ENCODE measurements at regions not wholly inside any gene's neighbourhood (a gene's known extent, or its start where the extent isn't known, plus 50 kb on each side); places are given as distances from the start of the nearest gene placed in this dataset.

GRCh38 chr13:79937311-79937710 lies 403.6 kb downstream of the SPRY2 start:
- no peak overlapping the region for H3K27ac Mint-ChIP-seq
- TF ChIP-seq CTCF (IDR thresholded peaks at IDR 0.05), result no peak
- peaks cover 0 to 4% of the 10 kb centered on the region in 2 experiments for H3K9me3 ChIP-seq (ENCODE audit: control insufficient read depth in 1 of 2, insufficient read depth in 1 of 2, low read length in 2 of 2)
- ChIA-PET CTCF (interaction anchor here (0.7 kb wide), 1 partner anchor 25 kb away, joined by 3 read pairs; no protein-coding TSS in a partner anchor), POLR2A (no interaction called here)
- H3K4me1 ChIP-seq (ENCODE audit: insufficient read depth, low read length), result no peaks in the 10 kb centered on the region
- DNase-seq (no peak), ATAC-seq (ENCODE audit: poor library complexity) (no peak)
- H3K4me3 Mint-ChIP-seq, result no peak overlapping the region
- no peaks in the 10 kb centered on the region for H3K27me3 Mint-ChIP-seq
- H3K27me3 ChIP-seq (ENCODE audit: control insufficient read depth in 1 of 2, insufficient read depth in 2 of 2, low read length in 2 of 2), result no peaks in the 10 kb centered on the region
- H3K27ac ChIP-seq (ENCODE audit: low read depth in 1 of 2, low read length in 2 of 2), result no peak overlapping the region
- no peaks in the 10 kb centered on the region for H3K36me3 ChIP-seq (ENCODE audit: insufficient read depth, low read length)
- no peaks in the 10 kb centered on the region for H3K9me3 Mint-ChIP-seq
- intact Hi-C loops (cut with DNase I, micrococcal nuclease), result no loop called here
- no peaks in the 10 kb centered on the region for H3K4me1 Mint-ChIP-seq (ENCODE audit: low read depth)
- H3K36me3 Mint-ChIP-seq (ENCODE audit: low read depth), result no peaks in the 10 kb centered on the region
- no peak overlapping the region for H3K4me3 ChIP-seq (ENCODE audit: low read length)

- TF ChIP-seq CTCF (IDR thresholded peaks at IDR 0.05), result no peak
- CTCF ChIA-PET, result interaction anchor here (0.6 to 0.7 kb wide), 2 partner anchors 12 to 25 kb away, joined by 3 read pairs; no protein-coding TSS in a partner anchor
- intact Hi-C loops (cut with DNase I, micrococcal nuclease), result no loop called here
- POLR2A ChIA-PET, result no interaction called here
- no peaks in the 10 kb centered on the region for H3K27me3 Mint-ChIP-seq
- H3K4me3 Mint-ChIP-seq, result no peak overlapping the region
- ATAC-seq (ENCODE audit: poor library complexity) (no peak), DNase-seq (no peak)
- Histone ChIP-seq H3K4me3 (ENCODE audit: low read length) (no peak overlapping the region), H3K4me1 (ENCODE audit: insufficient read depth, low read length) (no peaks in the 10 kb centered on the region), H3K9me3 (ENCODE audit: control insufficient read depth in 1 of 2, insufficient read depth in 1 of 2, low read length in 2 of 2) (peaks cover 0 to 4% of the 10 kb centered on the region in 2 experiments), H3K27me3 (ENCODE audit: control insufficient read depth in 1 of 2, insufficient read depth in 2 of 2, low read length in 2 of 2) (no peaks in the 10 kb centered on the region), H3K36me3 (ENCODE audit: insufficient read depth, low read length) (no peaks in the 10 kb centered on the region), H3K27ac (ENCODE audit: low read depth in 1 of 2, low read length in 2 of 2) (no peak overlapping the region)
- H3K9me3 Mint-ChIP-seq, result no peaks in the 10 kb centered on the region
- no peaks in the 10 kb centered on the region for H3K4me1 Mint-ChIP-seq (ENCODE audit: low read depth)
- no peaks in the 10 kb centered on the region for H3K36me3 Mint-ChIP-seq (ENCODE audit: low read depth)
- H3K27ac Mint-ChIP-seq, result no peak overlapping the region
Observed at GRCh38 chr13:79936368-79937136, 404.4 kb downstream of the SPRY2 start.

- peaks cover 0 to 4% of the 10 kb centered on the region in 2 experiments for H3K9me3 ChIP-seq (ENCODE audit: control insufficient read depth in 1 of 2, insufficient read depth in 1 of 2, low read length in 2 of 2)
- no peaks in the 10 kb centered on the region for H3K27me3 Mint-ChIP-seq
- no peak overlapping the region for H3K4me3 ChIP-seq (ENCODE audit: low read length)
- no peak for DNase-seq
- ATAC-seq (ENCODE audit: poor library complexity), result no peak
- ChIA-PET POLR2A (no interaction called here), CTCF (no interaction called here)
- no peaks in the 10 kb centered on the region for H3K4me1 Mint-ChIP-seq (ENCODE audit: low read depth)
- intact Hi-C loops (cut with DNase I, micrococcal nuclease), result no loop called here
- no peaks in the 10 kb centered on the region for H3K36me3 Mint-ChIP-seq (ENCODE audit: low read depth)
- H3K4me1 ChIP-seq (ENCODE audit: insufficient read depth, low read length), result no peaks in the 10 kb centered on the region
- no peak overlapping the region for H3K27ac ChIP-seq (ENCODE audit: low read depth in 1 of 2, low read length in 2 of 2)
- H3K27me3 ChIP-seq (ENCODE audit: control insufficient read depth in 1 of 2, insufficient read depth in 2 of 2, low read length in 2 of 2), result no peaks in the 10 kb centered on the region
- TF ChIP-seq CTCF (IDR thresholded peaks at IDR 0.05), result no peak
- no peak overlapping the region for H3K4me3 Mint-ChIP-seq
- no peaks in the 10 kb centered on the region for H3K9me3 Mint-ChIP-seq
- H3K27ac Mint-ChIP-seq, result no peak overlapping the region
- H3K36me3 ChIP-seq (ENCODE audit: insufficient read depth, low read length), result no peaks in the 10 kb centered on the region
Observed at GRCh38 chr13:79935121-79935520, 405.8 kb downstream of the SPRY2 start.

Measured in CD4-positive, alpha-beta T cell (primary cell).